MCF 10A (cell line): ENCODE measurements at regions not wholly inside any gene's neighbourhood (a gene's known extent, or its start where the extent isn't known, plus 50 kb on each side); places are given as distances from the start of the nearest gene placed in this dataset.

Experiments
- BruUV-seq: library from RNA; stranded (reverse); fragments of 400-500 nt; replicated peaks from 2 replicates; lab custom pipeline; 2021; lab: Mats Ljungman, UMichigan
- CTCF ChIA-PET: fragments of 300-600 bp; sonication (Branson Sonifier 250); formaldehyde crosslinking; extraction: SDS; loops from one replicate; lab custom pipeline; 2021; ENCODE audit warnings: antibody characterized with exemption, inconsistent platforms; lab: Yijun Ruan, JAX
- POLR2A ChIA-PET: fragments of 300-600, 350-650 bp; sonication (Branson Sonifier 250); formaldehyde crosslinking; extraction: SDS; loops from one replicate; lab custom pipeline; 2020; ENCODE audit warnings: antibody characterized with exemption, inconsistent platforms; lab: Yijun Ruan, JAX
- DNase-seq: peaks from one replicate; pipeline ENCODE4 v3.0.0-alpha.2; 2018; ENCODE audit not compliant: unreplicated experiment
- H3K27ac Mint-ChIP-seq: one replicate; pipeline ENCODE4 v1.8.0; 2022; ENCODE audit warnings: mild to moderate bottlenecking, low read depth, mixed read lengths; ENCODE audit not compliant: unreplicated experiment
- H3K27me3 Mint-ChIP-seq: one replicate; pipeline ENCODE4 v1.8.0; 2022; ENCODE audit warnings: mixed read lengths; ENCODE audit not compliant: insufficient read depth, unreplicated experiment
- H3K36me3 Mint-ChIP-seq: one replicate; pipeline ENCODE4 v1.8.0; 2022; ENCODE audit warnings: mild to moderate bottlenecking, moderate library complexity, mixed read lengths; ENCODE audit not compliant: insufficient read depth, unreplicated experiment
- H3K4me1 Mint-ChIP-seq: one replicate; pipeline ENCODE4 v1.8.0; 2022; ENCODE audit warnings: mixed read lengths; ENCODE audit not compliant: insufficient read depth, unreplicated experiment
- H3K4me3 Mint-ChIP-seq: one replicate; pipeline ENCODE4 v1.8.0; 2022; ENCODE audit warnings: mild to moderate bottlenecking, moderate library complexity, mixed read lengths; ENCODE audit not compliant: unreplicated experiment
- H3K9me3 Mint-ChIP-seq: one replicate; pipeline ENCODE4 v1.8.0; 2022; ENCODE audit warnings: mixed read lengths; ENCODE audit not compliant: unreplicated experiment
- intact Hi-C: fragments of 100-400 bp; cut with micrococcal nuclease; formaldehyde crosslinking; loops from 2 replicates; pipeline ENCODE4 v1.14.1; 2022
- TF ChIP-seq, protein P1 (sequence below): fragments of 200-600 bp; IDR thresholded peaks from one replicate; pipeline ENCODE4 v1.8.0; 2022; ENCODE audit warnings: antibody characterized with exemption, mild to moderate bottlenecking; ENCODE audit not compliant: unreplicated experiment

DNA sequence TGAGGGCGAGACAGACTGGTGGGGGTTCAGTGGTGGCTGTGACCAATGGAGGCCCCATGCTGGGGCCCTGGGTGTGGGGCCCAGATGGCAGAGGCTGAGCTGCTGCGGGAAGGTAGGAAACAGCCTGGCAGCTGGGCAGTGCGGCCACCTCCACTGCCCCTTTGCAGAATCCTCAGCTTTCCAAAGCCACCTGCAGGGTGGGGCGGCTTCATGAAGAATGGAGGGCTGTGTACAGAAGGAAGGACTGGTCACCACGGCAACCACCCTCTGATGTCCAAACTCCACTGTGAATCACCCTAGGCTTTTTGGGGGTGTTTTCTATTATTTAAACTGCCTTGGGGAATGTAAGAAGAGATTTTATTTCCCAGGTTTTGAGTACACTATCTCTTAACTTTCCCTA lies 166.3 kb upstream of the NAV2 start:
- no TSS peak for BruUV-seq
- H3K27ac Mint-ChIP-seq = no peak overlapping the region
- no peak for DNase-seq
- no peaks in the 10 kb centered on the region for H3K36me3 Mint-ChIP-seq
- H3K9me3 Mint-ChIP-seq = no peaks in the 10 kb centered on the region
- ChIA-PET POLR2A (interaction anchor here (0.6 kb wide), 1 partner anchor 579 kb away, joined by 5 read pairs; no protein-coding TSS in a partner anchor), CTCF (interaction anchor here (0.7 to 19.9 kb wide), 9 partner anchors 7 to 473 kb away, joined by 3 to 464 read pairs (median 6); no protein-coding TSS in a partner anchor)
- TF ChIP-seq, protein P1, sequence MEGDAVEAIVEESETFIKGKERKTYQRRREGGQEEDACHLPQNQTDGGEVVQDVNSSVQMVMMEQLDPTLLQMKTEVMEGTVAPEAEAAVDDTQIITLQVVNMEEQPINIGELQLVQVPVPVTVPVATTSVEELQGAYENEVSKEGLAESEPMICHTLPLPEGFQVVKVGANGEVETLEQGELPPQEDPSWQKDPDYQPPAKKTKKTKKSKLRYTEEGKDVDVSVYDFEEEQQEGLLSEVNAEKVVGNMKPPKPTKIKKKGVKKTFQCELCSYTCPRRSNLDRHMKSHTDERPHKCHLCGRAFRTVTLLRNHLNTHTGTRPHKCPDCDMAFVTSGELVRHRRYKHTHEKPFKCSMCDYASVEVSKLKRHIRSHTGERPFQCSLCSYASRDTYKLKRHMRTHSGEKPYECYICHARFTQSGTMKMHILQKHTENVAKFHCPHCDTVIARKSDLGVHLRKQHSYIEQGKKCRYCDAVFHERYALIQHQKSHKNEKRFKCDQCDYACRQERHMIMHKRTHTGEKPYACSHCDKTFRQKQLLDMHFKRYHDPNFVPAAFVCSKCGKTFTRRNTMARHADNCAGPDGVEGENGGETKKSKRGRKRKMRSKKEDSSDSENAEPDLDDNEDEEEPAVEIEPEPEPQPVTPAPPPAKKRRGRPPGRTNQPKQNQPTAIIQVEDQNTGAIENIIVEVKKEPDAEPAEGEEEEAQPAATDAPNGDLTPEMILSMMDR = no peak
- H3K27me3 Mint-ChIP-seq = peaks cover 98% of the 10 kb centered on the region
- intact Hi-C loops = loop anchor here (10.0 kb wide), 1 partner anchor 92 kb away; no protein-coding TSS in a partner anchor
- H3K4me3 Mint-ChIP-seq = no peak overlapping the region
- H3K4me1 Mint-ChIP-seq = no peaks in the 10 kb centered on the region

DNA sequence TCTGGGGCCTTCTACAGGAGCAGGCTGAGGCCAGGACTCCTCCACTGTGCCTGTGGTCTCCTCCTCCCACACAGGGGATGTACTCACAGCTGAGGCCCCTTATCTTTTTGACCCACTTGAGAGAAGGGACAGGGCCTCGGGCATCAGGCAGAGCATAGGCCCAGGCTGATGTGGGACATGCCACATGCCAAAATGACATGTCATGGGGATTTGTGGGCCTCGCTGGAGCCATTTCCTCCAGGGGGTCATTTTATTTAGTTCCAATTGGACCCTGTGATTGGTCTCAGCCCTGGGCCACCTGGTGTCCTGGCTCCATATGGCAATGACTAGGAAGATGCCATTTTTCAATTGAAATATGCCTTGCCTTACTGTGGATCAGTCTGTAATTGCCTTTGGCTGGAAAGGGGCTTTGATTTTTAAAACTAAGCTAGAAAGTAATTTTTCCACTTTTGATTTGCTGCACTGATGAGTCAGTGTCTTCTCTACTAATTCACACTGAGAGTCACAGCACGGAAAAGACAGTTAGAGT lies 171.1 kb upstream of the NAV2 start:
- ChIA-PET CTCF (interaction anchor here (0.5 to 19.9 kb wide), 6 partner anchors 10 to 637 kb away, joined by 3 to 464 read pairs (median 6); no protein-coding TSS in a partner anchor), POLR2A (no interaction called here)
- no peak overlapping the region for H3K27ac Mint-ChIP-seq

DNA sequence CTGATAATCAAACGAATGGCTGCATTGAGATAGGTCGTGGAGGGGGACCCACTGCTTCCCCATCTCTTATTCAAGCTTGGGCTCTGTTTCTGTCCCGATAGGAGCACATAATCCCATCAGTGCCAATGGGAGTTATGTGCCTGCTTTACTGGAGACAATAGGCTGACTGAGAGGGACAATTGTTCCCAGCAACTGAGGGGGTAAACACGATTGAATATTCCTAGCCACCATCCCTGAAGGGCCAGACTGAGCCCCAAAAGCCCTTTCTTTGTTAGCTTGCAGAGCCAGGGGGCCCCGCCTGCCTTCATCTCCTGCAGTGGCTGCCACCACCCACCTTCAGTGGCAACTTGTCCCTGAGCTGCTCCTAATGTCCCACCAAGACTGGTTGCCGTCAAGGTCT lies 172.8 kb upstream of the NAV2 start:
- Mint-ChIP-seq H3K9me3 (no peaks in the 10 kb centered on the region), H3K4me3 (no peak overlapping the region), H3K27me3 (peaks cover 91% of the 10 kb centered on the region), H3K4me1 (no peaks in the 10 kb centered on the region), H3K27ac (no peak overlapping the region), H3K36me3 (no peaks in the 10 kb centered on the region)
- intact Hi-C loops = loop anchor here (10.0 kb wide), 1 partner anchor 85 kb away; no protein-coding TSS in a partner anchor
- BruUV-seq = no TSS peak
- no peak for DNase-seq
- ChIA-PET CTCF (interaction anchor here (0.6 to 1.9 kb wide), 4 partner anchors 9 to 362 kb away, joined by 3 to 6 read pairs (median 4); no protein-coding TSS in a partner anchor), POLR2A (no interaction called here)
- TF ChIP-seq, protein P1 = no peak

More for the DNA sequence above, 171.1 kb upstream of the NAV2 start:
- BruUV-seq = no TSS peak
- Mint-ChIP-seq H3K4me1 (no peaks in the 10 kb centered on the region), H3K36me3 (no peaks in the 10 kb centered on the region), H3K9me3 (no peaks in the 10 kb centered on the region), H3K27me3 (peaks cover 92% of the 10 kb centered on the region), H3K4me3 (no peak overlapping the region)
- no peak for DNase-seq
- TF ChIP-seq, protein P1 = no peak
- intact Hi-C loops = loop anchor here (10.0 kb wide), 1 partner anchor 87 kb away; no protein-coding TSS in a partner anchor

DNA sequence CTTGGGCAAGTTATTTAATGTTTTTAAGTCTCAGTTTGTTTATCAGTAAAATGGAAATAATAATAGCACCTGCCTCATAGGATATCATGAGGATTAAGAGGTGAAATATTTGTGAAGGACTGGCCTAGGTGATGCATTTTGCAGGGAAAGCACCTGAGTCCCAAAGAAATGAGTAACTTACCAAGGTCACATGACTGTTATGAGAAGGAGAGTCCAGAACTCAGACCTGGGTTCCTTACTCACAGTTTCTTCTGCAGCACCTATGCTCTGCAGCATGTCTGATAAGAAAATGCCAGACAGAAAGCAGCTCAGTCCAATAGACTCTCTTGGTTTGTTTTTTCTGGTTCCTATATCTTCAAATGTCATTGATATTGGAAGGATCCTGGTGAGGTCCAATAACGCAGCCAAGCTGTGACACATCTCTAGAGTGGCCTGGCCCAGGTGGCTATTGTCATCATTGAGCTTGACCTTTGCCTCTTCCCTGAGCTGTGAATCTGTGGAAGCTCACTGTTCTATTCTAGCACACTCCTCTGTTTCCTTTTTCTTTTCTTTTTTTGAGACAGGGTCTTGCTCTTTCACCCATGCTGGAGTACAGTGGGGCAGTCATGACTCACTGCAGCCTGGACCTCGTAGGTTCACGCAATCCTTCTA lies 174.7 kb upstream of the NAV2 start:
- BruUV-seq = no TSS peak
- H3K4me1 Mint-ChIP-seq = no peaks in the 10 kb centered on the region
- CTCF ChIA-PET = interaction anchor here (0.6 to 2.5 kb wide), 5 partner anchors 8 to 467 kb away, joined by 3 to 13 read pairs (median 3); no protein-coding TSS in a partner anchor
- H3K27me3 Mint-ChIP-seq = peaks cover 89% of the 10 kb centered on the region
- H3K36me3 Mint-ChIP-seq = no peaks in the 10 kb centered on the region
- TF ChIP-seq, protein P1 = no peak
- H3K4me3 Mint-ChIP-seq = no peak overlapping the region
- intact Hi-C loops = no loop called here
- no peak for DNase-seq
- no peak overlapping the region for H3K27ac Mint-ChIP-seq
- POLR2A ChIA-PET = no interaction called here
- H3K9me3 Mint-ChIP-seq = no peaks in the 10 kb centered on the region
